Panc1 (cell line): ENCODE measurements at regions not wholly inside any gene's neighbourhood (a gene's known extent, or its start where the extent isn't known, plus 50 kb on each side); places are given as distances from the start of the nearest gene placed in this dataset.

ENCODE experiments used
- ATAC-seq: fragments of 200-7000 bp; cut with Tn5 transposase; 2 replicates; pipeline ENCODE4 v1.9.1; 2020; ENCODE audit warnings: mild to moderate bottlenecking, moderate library complexity
- BruUV-seq: library from RNA; stranded (reverse); fragments of 400-500 nt; replicated peaks from 2 replicates; lab custom pipeline; 2021; lab: Mats Ljungman, UMichigan
- CTCF ChIA-PET: fragments of 300-600 bp; sonication (Branson Sonifier 250); formaldehyde crosslinking; loops from one replicate; lab custom pipeline; 2022; ENCODE audit warnings: antibody characterized with exemption; lab: Charles Lee
- POLR2A ChIA-PET: fragments of 300-600 bp; sonication (Branson Sonifier 250); formaldehyde crosslinking; loops from one replicate; lab custom pipeline; 2022; ENCODE audit warnings: antibody characterized with exemption; lab: Charles Lee
- DNase-seq: peaks from one replicate; pipeline ENCODE4 v3.0.0-alpha.2; 2010; ENCODE audit warnings: low read depth, low spot score
- H3K27ac ChIP-seq: 2 replicates; pipeline ENCODE4 v1.5.1; 2011; ENCODE audit warnings: mild to moderate bottlenecking, low read length, inconsistent platforms
- H3K27me3 ChIP-seq: fragments of 200-500 bp; sonication (Bioruptor generic); 2 replicates; pipeline ENCODE4 v1.6.0; 2014; ENCODE audit warnings: low read length, inconsistent platforms; ENCODE audit not compliant: control insufficient read depth, insufficient read depth
- H3K36me3 ChIP-seq: fragments of 200-500 bp; sonication (Bioruptor generic); 2 replicates; pipeline ENCODE4 v1.5.1; 2014; ENCODE audit warnings: inconsistent platforms, mild to moderate bottlenecking, low read length, moderate library complexity; ENCODE audit not compliant: control insufficient read depth, insufficient read depth
- H3K4me1 ChIP-seq: 2 replicates; pipeline ENCODE4 v1.5.1; 2011; ENCODE audit warnings: inconsistent platforms, mild to moderate bottlenecking, low read length, moderate library complexity; ENCODE audit not compliant: control insufficient read depth, insufficient read depth
- H3K4me3 ChIP-seq, 2 experiments: 2 replicates each; pipeline ENCODE4 v1.5.1; 2011 to 2012; ENCODE audit warnings: low read depth in 2 of 2, low read length in 2 of 2, mild to moderate bottlenecking in 2 of 2, inconsistent platforms in 1 of 2, moderate library complexity in 1 of 2
- H3K9me3 ChIP-seq: fragments of 200-500 bp; sonication (Bioruptor generic); 2 replicates; pipeline ENCODE4 v1.5.1; 2014; ENCODE audit warnings: low read depth, mild to moderate bottlenecking, inconsistent platforms, low read length, moderate library complexity; ENCODE audit not compliant: control insufficient read depth, insufficient read depth
- POLR2AphosphoS5 ChIP-seq: IDR thresholded peaks from 2 replicates; pipeline ENCODE4 v1.6.1; 2012; ENCODE audit warnings: mild to moderate bottlenecking, low read depth, low read length, moderate library complexity
- SIN3A ChIP-seq: IDR thresholded peaks from 2 replicates; pipeline ENCODE4 v1.6.1; 2012; ENCODE audit warnings: low read depth, mild to moderate bottlenecking, low read length, moderate library complexity, borderline replicate concordance; ENCODE audit not compliant: insufficient read depth
- TCF7L2 ChIP-seq: IDR thresholded peaks from 2 replicates; pipeline ENCODE4 v1.6.1; 2011; ENCODE audit warnings: mild to moderate bottlenecking, low read depth, low read length, inconsistent platforms
- in situ Hi-C: cut with HindIII; loops from 2 replicates; pipeline ENCODE4 v1.10.0; 2016; ENCODE audit warnings: low sequenced_read_pairs, low pct_unique_long_range_greater_than_20kb
- intact Hi-C: fragments of 100-400 bp; cut with micrococcal nuclease; formaldehyde crosslinking; loops from one replicate; pipeline ENCODE4 v1.10.0; 2022; ENCODE audit not compliant: unreplicated experiment
- TF ChIP-seq, protein P1 (sequence below), 2 experiments: IDR thresholded peaks; 2 replicates each; pipeline ENCODE4 v1.6.1; 2011 to 2012; ENCODE audit warnings: low read depth in 2 of 2, control low read depth in 1 of 2, low read length in 1 of 2, mild to moderate bottlenecking in 1 of 2, moderate library complexity in 1 of 2; ENCODE audit not compliant: insufficient read depth in 1 of 2
- TF ChIP-seq, protein P2 (sequence below): fragments of 450-650 bp; IDR thresholded peaks from 2 replicates; pipeline ENCODE4 v1.5.1; 2017; ENCODE audit warnings: mild to moderate bottlenecking

GRCh38 chr7:83289419-83289993, 126.8 kb upstream of the PCLO start:
- CTCF ChIA-PET: no interaction called here
- intact Hi-C loops: no loop called here
- no TSS peak for BruUV-seq
- Histone ChIP-seq H3K36me3 (no peaks in the 10 kb centered on the region), H3K4me3 (no peak overlapping the region), H3K27ac (no peak overlapping the region), H3K9me3 (no peaks in the 10 kb centered on the region), H3K27me3 (no peaks in the 10 kb centered on the region), H3K4me1 (no peaks in the 10 kb centered on the region)
- TF ChIP-seq POLR2AphosphoS5 (no peak), TCF7L2 (no peak), SIN3A (no peak)
- POLR2A ChIA-PET: no interaction called here
- ATAC-seq (no peak), DNase-seq (no peak)
- in situ Hi-C loops: no loop called here

GRCh38 chr7:83280671-83281070, 118.0 kb upstream of the PCLO start:
- no TSS peak for BruUV-seq
- H3K9me3 ChIP-seq: no peaks in the 10 kb centered on the region
- TF ChIP-seq SIN3A (no peak), POLR2AphosphoS5 (no peak), TCF7L2 (no peak)
- TF ChIP-seq, protein P1, sequence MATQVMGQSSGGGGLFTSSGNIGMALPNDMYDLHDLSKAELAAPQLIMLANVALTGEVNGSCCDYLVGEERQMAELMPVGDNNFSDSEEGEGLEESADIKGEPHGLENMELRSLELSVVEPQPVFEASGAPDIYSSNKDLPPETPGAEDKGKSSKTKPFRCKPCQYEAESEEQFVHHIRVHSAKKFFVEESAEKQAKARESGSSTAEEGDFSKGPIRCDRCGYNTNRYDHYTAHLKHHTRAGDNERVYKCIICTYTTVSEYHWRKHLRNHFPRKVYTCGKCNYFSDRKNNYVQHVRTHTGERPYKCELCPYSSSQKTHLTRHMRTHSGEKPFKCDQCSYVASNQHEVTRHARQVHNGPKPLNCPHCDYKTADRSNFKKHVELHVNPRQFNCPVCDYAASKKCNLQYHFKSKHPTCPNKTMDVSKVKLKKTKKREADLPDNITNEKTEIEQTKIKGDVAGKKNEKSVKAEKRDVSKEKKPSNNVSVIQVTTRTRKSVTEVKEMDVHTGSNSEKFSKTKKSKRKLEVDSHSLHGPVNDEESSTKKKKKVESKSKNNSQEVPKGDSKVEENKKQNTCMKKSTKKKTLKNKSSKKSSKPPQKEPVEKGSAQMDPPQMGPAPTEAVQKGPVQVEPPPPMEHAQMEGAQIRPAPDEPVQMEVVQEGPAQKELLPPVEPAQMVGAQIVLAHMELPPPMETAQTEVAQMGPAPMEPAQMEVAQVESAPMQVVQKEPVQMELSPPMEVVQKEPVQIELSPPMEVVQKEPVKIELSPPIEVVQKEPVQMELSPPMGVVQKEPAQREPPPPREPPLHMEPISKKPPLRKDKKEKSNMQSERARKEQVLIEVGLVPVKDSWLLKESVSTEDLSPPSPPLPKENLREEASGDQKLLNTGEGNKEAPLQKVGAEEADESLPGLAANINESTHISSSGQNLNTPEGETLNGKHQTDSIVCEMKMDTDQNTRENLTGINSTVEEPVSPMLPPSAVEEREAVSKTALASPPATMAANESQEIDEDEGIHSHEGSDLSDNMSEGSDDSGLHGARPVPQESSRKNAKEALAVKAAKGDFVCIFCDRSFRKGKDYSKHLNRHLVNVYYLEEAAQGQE (IDR thresholded peaks at IDR 0.05; ENCODE audit: insufficient read depth in 1 of 2, low read depth in 2 of 2, low read length in 1 of 2): no peak
- TF ChIP-seq, protein P2, sequence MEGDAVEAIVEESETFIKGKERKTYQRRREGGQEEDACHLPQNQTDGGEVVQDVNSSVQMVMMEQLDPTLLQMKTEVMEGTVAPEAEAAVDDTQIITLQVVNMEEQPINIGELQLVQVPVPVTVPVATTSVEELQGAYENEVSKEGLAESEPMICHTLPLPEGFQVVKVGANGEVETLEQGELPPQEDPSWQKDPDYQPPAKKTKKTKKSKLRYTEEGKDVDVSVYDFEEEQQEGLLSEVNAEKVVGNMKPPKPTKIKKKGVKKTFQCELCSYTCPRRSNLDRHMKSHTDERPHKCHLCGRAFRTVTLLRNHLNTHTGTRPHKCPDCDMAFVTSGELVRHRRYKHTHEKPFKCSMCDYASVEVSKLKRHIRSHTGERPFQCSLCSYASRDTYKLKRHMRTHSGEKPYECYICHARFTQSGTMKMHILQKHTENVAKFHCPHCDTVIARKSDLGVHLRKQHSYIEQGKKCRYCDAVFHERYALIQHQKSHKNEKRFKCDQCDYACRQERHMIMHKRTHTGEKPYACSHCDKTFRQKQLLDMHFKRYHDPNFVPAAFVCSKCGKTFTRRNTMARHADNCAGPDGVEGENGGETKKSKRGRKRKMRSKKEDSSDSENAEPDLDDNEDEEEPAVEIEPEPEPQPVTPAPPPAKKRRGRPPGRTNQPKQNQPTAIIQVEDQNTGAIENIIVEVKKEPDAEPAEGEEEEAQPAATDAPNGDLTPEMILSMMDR: no peak
- H3K4me3 ChIP-seq: no peak overlapping the region
- no peaks in the 10 kb centered on the region for H3K4me1 ChIP-seq
- no peaks in the 10 kb centered on the region for H3K36me3 ChIP-seq
- no peak overlapping the region for H3K27ac ChIP-seq
- in situ Hi-C loops: no loop called here
- ChIA-PET POLR2A (no interaction called here), CTCF (no interaction called here)
- ATAC-seq: no peak
- no peaks in the 10 kb centered on the region for H3K27me3 ChIP-seq
- no peak for DNase-seq
- intact Hi-C loops: no loop called here

DNA sequence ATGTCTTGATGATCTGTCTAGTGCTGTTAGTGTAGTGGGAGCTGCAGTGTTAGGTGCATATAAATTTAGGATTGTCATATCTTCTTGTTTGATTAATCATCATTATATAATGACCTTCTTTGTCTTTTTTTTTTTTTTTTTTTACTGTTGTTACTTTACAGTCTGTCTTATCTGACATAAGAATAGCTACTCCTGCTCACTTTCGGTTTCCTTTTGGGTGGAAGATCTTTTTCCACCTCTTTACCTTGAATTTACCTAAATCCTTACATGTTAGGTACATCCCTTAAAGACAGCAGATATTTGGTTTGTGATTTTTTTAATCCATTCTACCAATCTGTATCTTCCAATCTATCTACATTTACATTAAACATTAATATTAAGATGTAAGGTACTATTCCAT, 113.6 kb upstream of the PCLO start:
- ATAC-seq (no peak), DNase-seq (no peak)
- H3K9me3 ChIP-seq: no peaks in the 10 kb centered on the region
- no peak overlapping the region for H3K27ac ChIP-seq
- ChIA-PET CTCF (no interaction called here), POLR2A (no interaction called here)
- H3K27me3 ChIP-seq: no peaks in the 10 kb centered on the region
- in situ Hi-C loops (no loop called here), intact Hi-C loops (no loop called here)
- BruUV-seq: no TSS peak
- no peaks in the 10 kb centered on the region for H3K36me3 ChIP-seq
- TF ChIP-seq TCF7L2: no peak
- TF ChIP-seq, protein P1 (IDR thresholded peaks at IDR 0.05; ENCODE audit: insufficient read depth in 1 of 2, low read depth in 2 of 2, low read length in 1 of 2): no peak
- TF ChIP-seq POLR2AphosphoS5: no peak
- no peak for TF ChIP-seq SIN3A
- TF ChIP-seq, protein P2: no peak
- no peak overlapping the region for H3K4me3 ChIP-seq
- no peaks in the 10 kb centered on the region for H3K4me1 ChIP-seq
